ENCODE measurements at regions not wholly inside any gene's neighbourhood (a gene's known extent, or its start where the extent isn't known, plus 50 kb on each side); places are given as distances from the start of the nearest gene placed in this dataset.

DNA sequence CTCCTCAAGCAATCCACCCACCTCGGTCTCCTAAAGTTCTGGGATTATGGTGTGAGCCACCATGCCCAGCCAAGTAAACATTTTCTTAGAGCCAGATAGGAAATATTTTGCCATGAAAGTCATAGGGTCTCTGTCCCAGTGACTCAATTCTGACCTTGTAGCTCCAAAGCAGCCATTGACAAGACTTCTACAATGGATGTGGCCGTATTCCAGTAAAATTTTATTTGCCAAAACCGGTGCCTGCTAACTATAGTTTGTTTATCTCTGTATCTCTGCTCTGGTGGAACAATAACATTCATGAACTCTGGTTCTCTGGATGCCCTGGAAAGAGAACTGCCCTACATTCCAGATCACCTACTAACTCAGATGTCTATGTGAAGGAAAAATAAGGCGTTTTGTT, 54.6 kb upstream of the USP44 start:
- intact Hi-C loops (cut with micrococcal nuclease; ENCODE audit: unreplicated experiment) (no loop called here), in situ Hi-C loops (cut with HindIII; ENCODE audit: extremely low pct_ligation_motif_present, low pct_unique_long_range_greater_than_20kb) (no loop called here)
- BruUV-seq (replicated peaks): no TSS peak
- no peak for FAIRE-seq
- Histone ChIP-seq H3K4me1 (ENCODE audit: insufficient read depth, low read length) (peaks cover 34% of the 10 kb centered on the region), H3K4me2 (ENCODE audit: low read depth, low read length) (no peak overlapping the region), H4K20me1 (ENCODE audit: insufficient read depth, low read length) (no peaks in the 10 kb centered on the region), H3K4me3 (replicated peaks in 1 of 3; ENCODE audit: insufficient read depth in 1 of 3, low read depth in 2 of 3, low read length in 3 of 3) (no peak overlapping the region), H3K36me3 (replicated peaks in 1 of 2; ENCODE audit: control insufficient read depth in 1 of 2, insufficient read depth in 2 of 2, low read length in 2 of 2) (no peaks in the 10 kb centered on the region), H3K9me3 (ENCODE audit: low read length) (no peaks in the 10 kb centered on the region), H2AFZ (ENCODE audit: low read length) (no peak overlapping the region), H3K9ac (ENCODE audit: insufficient read depth, low read depth, low read length) (no peak overlapping the region), H3K27me3 (ENCODE audit: control insufficient read depth in 1 of 2, insufficient read depth in 2 of 2, low read length in 2 of 2) (peaks cover 0 to 3% of the 10 kb centered on the region in 2 experiments; a peak in 1 of 5 replicates), H3K27ac (ENCODE audit: extremely low read length, insufficient read depth, low read length) (no peak overlapping the region), H3K79me2 (ENCODE audit: insufficient read depth, low read length) (no peaks in the 10 kb centered on the region)
- WGBS (ENCODE audit: low lambda C conversion rate): 21% methylated on average over 4 of the region's 4 CpGs
- no peak for ATAC-seq
- DNase-seq (ENCODE audit: low spot score): peak; percentile 20
- no peak for TF ChIP-seq TGIF2 (CRISPR knock-in tag; IDR thresholded peaks at IDR 0.05)
- TF ChIP-seq ZNF737 (CRISPR knock-in tag; IDR thresholded peaks at IDR 0.05; ENCODE audit: borderline replicate concordance): no peak
- no peak for TF ChIP-seq CBX2 (IDR thresholded peaks at IDR 0.05; ENCODE audit: low read depth, low read length)
- no peak for TF ChIP-seq CBX2 (CRISPR knock-in tag; IDR thresholded peaks at IDR 0.05; ENCODE audit: low read depth)
- no peak for TF ChIP-seq ZNF431 (CRISPR knock-in tag; IDR thresholded peaks at IDR 0.05; ENCODE audit: borderline replicate concordance, low read depth)
- no peak for TF ChIP-seq SUZ12 (IDR thresholded peaks at IDR 0.05; ENCODE audit: low read depth, low read length)
- TF ChIP-seq, protein P1, sequence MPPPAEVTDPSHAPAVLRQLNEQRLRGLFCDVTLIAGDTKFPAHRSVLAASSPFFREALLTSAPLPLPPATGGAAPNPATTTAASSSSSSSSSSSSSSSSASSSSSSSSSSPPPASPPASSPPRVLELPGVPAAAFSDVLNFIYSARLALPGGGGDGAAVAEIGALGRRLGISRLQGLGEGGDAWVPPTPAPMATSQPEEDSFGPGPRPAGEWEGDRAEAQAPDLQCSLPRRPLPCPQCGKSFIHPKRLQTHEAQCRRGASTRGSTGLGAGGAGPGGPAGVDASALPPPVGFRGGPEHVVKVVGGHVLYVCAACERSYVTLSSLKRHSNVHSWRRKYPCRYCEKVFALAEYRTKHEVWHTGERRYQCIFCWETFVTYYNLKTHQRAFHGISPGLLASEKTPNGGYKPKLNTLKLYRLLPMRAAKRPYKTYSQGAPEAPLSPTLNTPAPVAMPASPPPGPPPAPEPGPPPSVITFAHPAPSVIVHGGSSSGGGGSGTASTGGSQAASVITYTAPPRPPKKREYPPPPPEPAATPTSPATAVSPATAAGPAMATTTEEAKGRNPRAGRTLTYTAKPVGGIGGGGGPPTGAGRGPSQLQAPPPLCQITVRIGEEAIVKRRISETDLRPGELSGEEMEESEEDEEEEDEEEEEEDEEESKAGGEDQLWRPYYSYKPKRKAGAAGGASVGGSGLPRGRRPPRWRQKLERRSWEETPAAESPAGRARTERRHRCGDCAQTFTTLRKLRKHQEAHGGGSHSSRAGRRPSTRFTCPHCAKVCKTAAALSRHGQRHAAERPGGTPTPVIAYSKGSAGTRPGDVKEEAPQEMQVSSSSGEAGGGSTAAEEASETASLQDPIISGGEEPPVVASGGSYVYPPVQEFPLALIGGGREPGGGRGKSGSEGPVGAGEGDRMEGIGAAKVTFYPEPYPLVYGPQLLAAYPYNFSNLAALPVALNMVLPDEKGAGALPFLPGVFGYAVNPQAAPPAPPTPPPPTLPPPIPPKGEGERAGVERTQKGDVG (CRISPR knock-in tag; IDR thresholded peaks at IDR 0.05; ENCODE audit: borderline replicate concordance): no peak
- no peak for TF ChIP-seq THAP11 (CRISPR knock-in tag; IDR thresholded peaks at IDR 0.05)
- TF ChIP-seq PAX8 (CRISPR knock-in tag; IDR thresholded peaks at IDR 0.05; ENCODE audit: borderline replicate concordance): no peak
- TF ChIP-seq SALL1 (CRISPR knock-in tag; IDR thresholded peaks at IDR 0.05): no peak
- TF ChIP-seq ZNF460 (CRISPR knock-in tag; IDR thresholded peaks at IDR 0.05; ENCODE audit: borderline replicate concordance): no peak
- POLR2A ChIA-PET: no interaction called here
- CTCF ChIA-PET (ENCODE audit: low intra/inter-chr PET ratio, low total read pairs): no interaction called here

Measured in HepG2 (cell line).